OCI-LY1 (cell line): ENCODE measurements at regions not wholly inside any gene's neighbourhood (a gene's known extent, or its start where the extent isn't known, plus 50 kb on each side); places are given as distances from the start of the nearest gene placed in this dataset.

Experiments used
- EZH2 ChIP-seq: fragments of 200-600 bp; sonication (generic), shearing (Covaris generic); IDR thresholded peaks from 2 replicates; pipeline ENCODE4 v1.8.0; 2017; ENCODE audit warnings: borderline replicate concordance, mixed run types, mild to moderate bottlenecking, antibody characterized with exemption, low read length, moderate library complexity, mixed read lengths
- TF ChIP-seq, protein P1 (sequence below): fragments of 200-600 bp; sonication (generic), shearing (Covaris generic); IDR thresholded peaks from 2 replicates; pipeline ENCODE4 v1.5.1; 2017; ENCODE audit warnings: mild to moderate bottlenecking, antibody characterized with exemption, low read length, moderate library complexity, mixed read lengths

DNA sequence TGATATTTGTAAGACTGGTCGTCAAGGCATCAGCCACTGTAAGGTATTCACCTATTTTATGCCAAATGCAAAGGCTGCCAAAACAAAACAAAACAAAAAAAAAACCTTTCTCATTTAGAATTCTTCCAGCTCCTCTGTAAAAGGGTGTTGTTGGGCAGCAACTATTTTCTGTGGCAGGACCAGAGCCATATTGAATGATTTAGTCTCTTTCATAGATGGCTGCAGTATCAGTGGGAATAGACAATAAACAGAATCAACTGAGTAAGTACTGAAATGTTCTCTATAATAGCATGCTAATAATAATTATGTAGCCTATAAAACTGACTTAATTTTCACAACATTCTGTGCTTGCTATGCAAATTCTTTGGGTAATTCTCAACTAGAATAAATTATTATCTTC lies 389.7 kb upstream of the PABPC4L start:
- TF ChIP-seq, protein P1, sequence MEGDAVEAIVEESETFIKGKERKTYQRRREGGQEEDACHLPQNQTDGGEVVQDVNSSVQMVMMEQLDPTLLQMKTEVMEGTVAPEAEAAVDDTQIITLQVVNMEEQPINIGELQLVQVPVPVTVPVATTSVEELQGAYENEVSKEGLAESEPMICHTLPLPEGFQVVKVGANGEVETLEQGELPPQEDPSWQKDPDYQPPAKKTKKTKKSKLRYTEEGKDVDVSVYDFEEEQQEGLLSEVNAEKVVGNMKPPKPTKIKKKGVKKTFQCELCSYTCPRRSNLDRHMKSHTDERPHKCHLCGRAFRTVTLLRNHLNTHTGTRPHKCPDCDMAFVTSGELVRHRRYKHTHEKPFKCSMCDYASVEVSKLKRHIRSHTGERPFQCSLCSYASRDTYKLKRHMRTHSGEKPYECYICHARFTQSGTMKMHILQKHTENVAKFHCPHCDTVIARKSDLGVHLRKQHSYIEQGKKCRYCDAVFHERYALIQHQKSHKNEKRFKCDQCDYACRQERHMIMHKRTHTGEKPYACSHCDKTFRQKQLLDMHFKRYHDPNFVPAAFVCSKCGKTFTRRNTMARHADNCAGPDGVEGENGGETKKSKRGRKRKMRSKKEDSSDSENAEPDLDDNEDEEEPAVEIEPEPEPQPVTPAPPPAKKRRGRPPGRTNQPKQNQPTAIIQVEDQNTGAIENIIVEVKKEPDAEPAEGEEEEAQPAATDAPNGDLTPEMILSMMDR, result no peak
- no peak for TF ChIP-seq EZH2
